Central memory CD8-positive, alpha-beta T cell (primary cell): ENCODE measurements at regions not wholly inside any gene's neighbourhood (a gene's known extent, or its start where the extent isn't known, plus 50 kb on each side); places are given as distances from the start of the nearest gene placed in this dataset.

ENCODE experiments used
- ATAC-seq: fragments of 150-1000 bp; cut with Tn5 transposase; replicated peaks from 2 replicates; pipeline ENCODE4 v1.10.0; 2022; ENCODE audit warnings: mild to moderate bottlenecking, moderate FRiP score, moderate number of reproducible peaks; ENCODE audit not compliant: poor library complexity, severe bottlenecking; ENCODE audit errors: extremely low read depth
- DNase-seq, 2 donors: peaks; one replicate each; pipeline ENCODE4 v3.0.0; 2021; ENCODE audit warnings: low spot score in 2 of 2
- H3K27ac Mint-ChIP-seq: one replicate; pipeline ENCODE4 v1.8.0; 2022; ENCODE audit warnings: low read depth, mild to moderate bottlenecking, moderate library complexity, mixed read lengths
- H3K27me3 Mint-ChIP-seq: one replicate; pipeline ENCODE4 v1.8.0; 2022; ENCODE audit warnings: mixed read lengths
- H3K36me3 Mint-ChIP-seq: one replicate; pipeline ENCODE4 v1.8.0; 2022; ENCODE audit warnings: mild to moderate bottlenecking, moderate library complexity, mixed read lengths; ENCODE audit not compliant: insufficient read depth
- H3K4me1 Mint-ChIP-seq: one replicate; pipeline ENCODE4 v1.8.0; 2022; ENCODE audit warnings: mixed read lengths
- H3K4me3 Mint-ChIP-seq: one replicate; pipeline ENCODE4 v1.8.0; 2022; ENCODE audit warnings: mild to moderate bottlenecking, moderate library complexity, mixed read lengths
- H3K9me3 Mint-ChIP-seq: one replicate; pipeline ENCODE4 v1.8.0; 2022; ENCODE audit warnings: mixed read lengths

DNA sequence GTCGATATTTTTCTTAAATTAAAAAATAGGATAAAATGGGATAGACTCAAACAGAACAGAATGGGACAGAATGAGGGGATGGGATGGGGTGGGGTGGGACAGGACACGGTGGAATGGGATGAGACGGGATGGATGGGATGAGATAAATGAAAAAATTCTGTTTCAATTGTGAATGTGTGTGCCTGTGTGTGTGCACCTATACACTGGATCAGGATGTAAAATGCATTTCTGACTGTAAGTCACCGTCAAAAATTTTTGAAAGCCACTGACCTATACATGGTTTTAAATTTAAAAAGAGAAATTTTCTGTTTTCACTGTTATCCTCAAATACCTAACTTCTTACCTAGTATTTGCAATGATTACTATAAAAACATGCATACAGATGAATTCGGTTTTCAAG lies 108.7 kb upstream of the UBE2E2 start:
- DNase-seq (no peak), ATAC-seq (no peak)
- Mint-ChIP-seq H3K4me3 (no peak overlapping the region), H3K36me3 (no peaks in the 10 kb centered on the region), H3K4me1 (no peaks in the 10 kb centered on the region), H3K27me3 (no peaks in the 10 kb centered on the region), H3K27ac (no peak overlapping the region), H3K9me3 (no peaks in the 10 kb centered on the region)

DNA sequence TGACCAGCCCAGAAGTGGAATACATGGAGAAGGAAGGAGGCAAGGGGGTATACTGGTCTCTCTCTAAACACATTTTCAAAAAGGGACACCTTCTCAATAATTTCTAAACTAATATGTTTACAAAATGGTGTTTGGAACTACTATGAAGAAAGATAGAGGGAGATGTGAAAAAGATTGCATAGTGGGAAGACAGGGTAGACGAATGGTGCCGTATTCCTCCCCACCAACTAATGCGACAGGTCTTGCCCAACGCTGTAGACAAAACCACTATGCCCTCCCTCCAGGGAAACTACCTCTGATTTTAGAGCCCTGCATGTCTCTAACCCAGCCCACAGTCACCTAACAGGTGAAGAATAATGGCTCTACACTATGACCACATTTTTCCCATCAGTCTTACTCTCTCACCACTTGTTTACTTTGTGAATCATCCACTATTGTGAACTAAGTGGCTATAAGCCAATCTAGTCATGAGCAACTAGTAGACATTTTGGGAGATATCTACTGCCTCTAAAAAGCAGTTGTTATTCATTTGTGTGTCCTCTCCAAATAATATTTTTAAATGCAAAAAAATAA lies 108.2 kb upstream of the UBE2E2 start:
- ATAC-seq (no peak), DNase-seq (no peak)
- H3K27ac Mint-ChIP-seq, result no peak overlapping the region
- H3K36me3 Mint-ChIP-seq, result no peaks in the 10 kb centered on the region
- no peaks in the 10 kb centered on the region for H3K27me3 Mint-ChIP-seq
- H3K4me3 Mint-ChIP-seq, result no peak overlapping the region
- H3K4me1 Mint-ChIP-seq, result no peaks in the 10 kb centered on the region
- no peaks in the 10 kb centered on the region for H3K9me3 Mint-ChIP-seq

DNA sequence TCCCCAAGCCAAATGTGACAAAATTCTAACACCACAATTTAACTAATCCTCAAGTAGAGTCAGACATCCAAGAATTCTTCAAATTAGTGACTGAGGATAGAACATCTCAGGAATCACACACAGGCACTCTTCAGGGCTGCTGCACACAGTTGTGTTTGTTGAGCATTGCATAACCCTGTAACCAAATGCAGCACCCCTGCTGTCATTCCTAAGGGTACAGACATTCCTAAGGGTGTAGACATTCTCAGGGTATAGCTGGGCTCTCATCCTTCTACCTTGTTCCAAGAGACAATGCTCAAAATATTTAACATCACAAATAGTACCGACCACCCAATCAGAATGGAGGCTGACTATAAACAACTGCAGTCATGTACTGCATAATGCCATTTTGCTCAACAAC lies 107.1 kb upstream of the UBE2E2 start:
- Mint-ChIP-seq H3K4me3 (no peak overlapping the region), H3K27me3 (no peaks in the 10 kb centered on the region), H3K27ac (no peak overlapping the region), H3K36me3 (no peaks in the 10 kb centered on the region), H3K4me1 (no peaks in the 10 kb centered on the region), H3K9me3 (no peaks in the 10 kb centered on the region)
- no peak for DNase-seq
- no peak for ATAC-seq

DNA sequence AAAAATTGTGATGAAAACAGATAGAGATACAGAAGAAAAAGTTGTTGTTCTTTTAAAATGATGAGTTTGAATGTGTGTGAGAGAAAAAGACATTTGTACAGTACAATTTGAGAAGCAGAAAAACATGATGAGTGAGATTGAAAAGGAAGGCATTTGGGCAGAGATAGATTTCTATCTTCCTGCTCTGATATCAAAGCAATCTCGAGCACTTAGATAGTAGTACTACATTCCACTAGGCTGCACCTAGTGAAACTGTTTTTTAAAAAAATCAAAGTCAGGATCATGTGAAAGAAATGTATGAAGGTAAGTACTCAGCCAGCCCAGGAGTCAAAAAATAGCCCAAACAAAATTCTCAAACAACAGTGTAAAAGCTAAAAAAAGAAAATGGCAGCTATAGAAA lies 104.1 kb upstream of the UBE2E2 start:
- ATAC-seq (no peak), DNase-seq (no peak)
- Mint-ChIP-seq H3K36me3 (no peaks in the 10 kb centered on the region), H3K4me3 (no peak overlapping the region), H3K4me1 (no peaks in the 10 kb centered on the region), H3K9me3 (peaks cover 5% of the 10 kb centered on the region), H3K27ac (no peak overlapping the region), H3K27me3 (no peaks in the 10 kb centered on the region)

DNA sequence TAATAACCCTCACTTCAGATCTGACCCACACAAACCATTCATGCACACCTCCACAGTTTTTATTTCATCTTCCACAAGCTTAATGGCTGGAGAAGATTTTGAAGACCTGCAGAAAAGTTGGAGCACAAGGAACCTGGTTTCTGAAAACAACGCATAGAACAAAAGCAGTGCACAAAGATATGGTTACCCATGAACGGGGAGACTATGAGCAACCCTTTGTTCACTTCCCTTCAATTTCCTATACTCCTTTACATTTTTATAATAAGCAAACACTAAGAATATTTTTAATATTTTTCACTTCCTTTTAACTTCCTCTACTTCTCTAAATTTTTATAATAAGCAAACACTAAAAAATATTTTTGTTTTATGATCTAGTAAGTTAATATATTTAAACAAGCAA lies 103.5 kb upstream of the UBE2E2 start:
- H3K4me3 Mint-ChIP-seq, result no peak overlapping the region
- no peak for DNase-seq
- no peaks in the 10 kb centered on the region for H3K4me1 Mint-ChIP-seq
- ATAC-seq, result no peak
- peaks cover 5% of the 10 kb centered on the region for H3K9me3 Mint-ChIP-seq
- H3K27me3 Mint-ChIP-seq, result no peaks in the 10 kb centered on the region
- no peak overlapping the region for H3K27ac Mint-ChIP-seq
- H3K36me3 Mint-ChIP-seq, result no peaks in the 10 kb centered on the region

DNA sequence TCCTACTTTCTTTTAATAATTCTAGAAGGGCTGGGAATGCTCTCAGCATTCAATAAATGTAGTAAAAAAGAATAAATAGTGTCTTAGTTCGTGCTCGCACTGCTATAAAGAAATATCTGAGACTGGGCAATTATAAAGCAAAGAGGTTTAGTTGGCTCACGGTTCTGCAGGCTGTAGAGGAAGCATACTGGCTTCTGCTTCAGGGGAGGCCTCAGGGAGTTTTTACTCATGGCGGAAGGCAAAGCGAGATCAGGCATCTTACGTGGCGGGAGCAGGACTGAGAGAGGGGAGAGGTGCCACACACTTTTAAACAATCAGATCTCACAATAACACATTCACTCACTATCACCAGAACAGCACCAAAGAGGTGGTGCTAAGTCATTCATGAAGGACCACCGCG lies 103.0 kb upstream of the UBE2E2 start:
- Mint-ChIP-seq H3K4me3 (no peak overlapping the region), H3K9me3 (peaks cover 5% of the 10 kb centered on the region), H3K27me3 (no peaks in the 10 kb centered on the region), H3K4me1 (no peaks in the 10 kb centered on the region), H3K27ac (no peak overlapping the region), H3K36me3 (no peaks in the 10 kb centered on the region)
- ATAC-seq (no peak), DNase-seq (no peak)

DNA sequence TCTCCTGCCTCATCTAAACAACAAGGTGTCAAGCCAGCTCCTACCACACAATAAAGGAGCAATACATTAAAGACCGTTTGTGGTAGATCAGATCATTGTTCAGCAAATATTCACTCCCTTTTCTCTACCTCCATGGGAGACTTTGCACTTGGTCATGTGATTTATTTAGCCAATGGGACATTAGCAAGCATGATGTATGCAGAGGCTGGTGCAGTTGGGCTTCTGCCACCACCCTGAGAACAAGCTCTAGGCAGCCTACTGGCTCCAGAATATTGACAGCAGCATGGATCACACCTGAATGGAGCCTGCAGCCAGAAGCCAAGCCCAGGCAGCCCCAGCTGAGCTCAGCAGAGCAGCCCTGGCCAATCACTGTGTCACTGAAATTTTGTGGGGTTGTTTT lies 99.4 kb upstream of the UBE2E2 start:
- no peak for DNase-seq

DNA sequence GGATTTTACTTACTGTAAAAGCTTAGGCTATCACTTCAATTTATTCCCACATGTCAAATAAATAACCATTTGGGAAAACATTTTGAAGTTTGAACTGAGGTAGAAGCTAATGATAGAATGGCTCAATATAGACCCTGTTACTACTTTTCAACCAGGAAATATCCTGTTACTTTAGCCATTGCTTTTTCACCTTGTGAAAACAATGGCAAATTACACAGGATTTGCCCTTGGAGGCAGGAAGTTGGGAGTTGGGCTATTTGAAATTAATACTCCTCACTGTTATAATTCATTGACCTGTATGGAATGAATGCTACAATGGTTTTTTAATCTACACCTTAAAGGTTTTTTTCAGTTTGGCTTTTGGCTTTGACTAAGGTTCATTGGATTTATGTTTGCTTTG lies 98.1 kb upstream of the UBE2E2 start:
- no peak overlapping the region for H3K27ac Mint-ChIP-seq
- peaks cover 5% of the 10 kb centered on the region for H3K9me3 Mint-ChIP-seq
- no peaks in the 10 kb centered on the region for H3K27me3 Mint-ChIP-seq
- no peak overlapping the region for H3K4me3 Mint-ChIP-seq
- no peak for DNase-seq
- no peak for ATAC-seq
- no peaks in the 10 kb centered on the region for H3K36me3 Mint-ChIP-seq
- H3K4me1 Mint-ChIP-seq, result no peaks in the 10 kb centered on the region

More for the DNA sequence above, 99.4 kb upstream of the UBE2E2 start:
- H3K36me3 Mint-ChIP-seq, result no peaks in the 10 kb centered on the region
- no peaks in the 10 kb centered on the region for H3K4me1 Mint-ChIP-seq
- H3K4me3 Mint-ChIP-seq, result no peak overlapping the region
- H3K9me3 Mint-ChIP-seq, result peaks cover 5% of the 10 kb centered on the region
- H3K27ac Mint-ChIP-seq, result no peak overlapping the region
- H3K27me3 Mint-ChIP-seq, result no peaks in the 10 kb centered on the region
- ATAC-seq, result no peak

DNA sequence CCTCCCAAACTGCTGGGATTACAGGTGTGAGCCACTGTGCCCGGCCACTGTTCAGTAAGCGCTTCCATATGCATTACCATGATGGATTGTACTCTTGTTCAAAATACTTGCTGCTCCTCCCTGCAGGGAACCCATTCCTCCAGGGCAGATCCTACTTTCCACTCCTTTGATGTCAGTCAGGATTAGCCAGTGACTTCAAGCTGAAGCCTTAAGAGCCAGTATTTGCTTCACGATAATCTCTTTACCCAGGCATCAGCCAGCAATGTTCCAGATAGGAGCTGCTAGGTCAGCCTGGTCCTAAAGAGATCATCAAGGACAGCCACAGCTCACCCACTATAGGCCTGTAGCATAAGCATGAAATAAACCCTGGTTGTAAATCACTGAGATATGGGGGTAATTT lies 96.5 kb upstream of the UBE2E2 start:
- Mint-ChIP-seq H3K27me3 (no peaks in the 10 kb centered on the region), H3K36me3 (no peaks in the 10 kb centered on the region), H3K27ac (no peak overlapping the region), H3K9me3 (peaks cover 5% of the 10 kb centered on the region), H3K4me3 (no peak overlapping the region), H3K4me1 (no peaks in the 10 kb centered on the region)
- ATAC-seq, result no peak
- DNase-seq, result no peak

DNA sequence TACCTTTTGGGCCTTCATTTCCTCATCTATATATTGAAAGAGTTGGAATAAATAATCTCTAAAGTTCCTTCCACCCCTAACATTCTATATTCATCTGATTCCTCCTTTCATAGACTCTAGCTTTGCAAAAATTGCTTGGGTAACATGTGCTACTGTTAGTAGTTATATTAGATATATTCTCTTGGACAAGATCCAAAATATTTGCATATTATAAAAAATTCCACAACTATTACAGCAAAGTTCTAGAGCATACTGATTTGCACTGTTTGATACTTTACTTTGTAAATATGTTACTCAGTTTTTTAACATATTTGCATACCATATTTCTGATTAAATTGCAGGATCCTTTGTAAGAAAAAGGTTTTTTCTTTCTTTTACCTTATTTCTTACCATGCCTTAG lies 95.9 kb upstream of the UBE2E2 start:
- no peak overlapping the region for H3K4me3 Mint-ChIP-seq
- no peaks in the 10 kb centered on the region for H3K27me3 Mint-ChIP-seq
- no peak for DNase-seq
- H3K9me3 Mint-ChIP-seq, result peaks cover 5% of the 10 kb centered on the region
- H3K36me3 Mint-ChIP-seq, result no peaks in the 10 kb centered on the region
- no peaks in the 10 kb centered on the region for H3K4me1 Mint-ChIP-seq
- no peak for ATAC-seq
- H3K27ac Mint-ChIP-seq, result no peak overlapping the region

DNA sequence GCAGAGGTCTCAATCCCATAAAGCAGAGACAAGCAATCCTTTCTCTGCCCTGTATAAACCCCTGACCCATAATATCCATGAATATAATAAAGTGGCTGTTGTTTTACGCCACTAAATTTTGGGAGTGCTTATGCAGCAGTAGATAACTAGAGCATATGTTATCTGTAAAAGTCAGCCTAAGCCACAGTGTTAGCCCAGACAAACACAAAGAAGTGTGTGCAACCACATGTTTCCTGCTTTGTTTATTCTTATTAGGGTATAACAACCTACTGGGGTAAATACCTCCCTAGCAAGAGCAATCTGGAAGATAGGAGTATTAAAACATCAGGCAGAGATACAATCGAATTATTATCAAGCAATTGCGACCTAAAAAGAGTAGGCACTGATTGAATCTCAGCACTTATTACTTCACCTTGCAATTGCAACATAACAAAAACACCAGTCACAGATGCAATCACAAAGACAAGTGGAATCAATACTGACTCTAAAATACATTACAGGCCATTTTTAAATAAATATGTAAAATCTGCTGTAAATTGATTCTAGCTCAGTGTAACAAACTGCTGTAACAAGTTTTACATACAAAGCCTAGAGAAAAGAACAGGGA lies 94.6 kb upstream of the UBE2E2 start:
- ATAC-seq (no peak), DNase-seq (no peak)
- H3K9me3 Mint-ChIP-seq, result peaks cover 7% of the 10 kb centered on the region
- H3K27ac Mint-ChIP-seq, result no peak overlapping the region
- H3K4me1 Mint-ChIP-seq, result no peaks in the 10 kb centered on the region
- no peak overlapping the region for H3K4me3 Mint-ChIP-seq
- no peaks in the 10 kb centered on the region for H3K27me3 Mint-ChIP-seq
- no peaks in the 10 kb centered on the region for H3K36me3 Mint-ChIP-seq

DNA sequence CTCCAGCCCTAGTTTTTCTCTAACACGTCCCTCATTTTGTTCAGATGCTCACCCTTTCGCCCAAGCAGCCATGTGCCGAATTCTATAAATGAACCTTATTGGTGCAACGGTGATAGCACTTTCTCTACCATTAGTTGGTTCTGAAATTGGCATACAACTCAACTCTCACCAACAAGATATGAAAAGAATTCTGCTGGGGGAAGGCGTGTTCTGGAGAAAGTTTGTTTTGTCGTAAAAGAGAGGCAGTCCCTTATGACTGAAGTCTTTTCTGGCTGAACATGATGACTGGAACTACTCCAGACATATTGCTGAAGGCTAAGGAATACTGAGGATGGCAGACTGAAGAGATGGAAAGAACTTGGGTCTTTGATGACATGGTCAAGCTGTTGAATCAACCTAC lies 91.8 kb upstream of the UBE2E2 start:
- DNase-seq (no peak), ATAC-seq (no peak)
- Mint-ChIP-seq H3K9me3 (peaks cover 5% of the 10 kb centered on the region), H3K27me3 (no peaks in the 10 kb centered on the region), H3K4me1 (no peaks in the 10 kb centered on the region), H3K36me3 (no peaks in the 10 kb centered on the region), H3K4me3 (no peak overlapping the region), H3K27ac (no peak overlapping the region)

DNA sequence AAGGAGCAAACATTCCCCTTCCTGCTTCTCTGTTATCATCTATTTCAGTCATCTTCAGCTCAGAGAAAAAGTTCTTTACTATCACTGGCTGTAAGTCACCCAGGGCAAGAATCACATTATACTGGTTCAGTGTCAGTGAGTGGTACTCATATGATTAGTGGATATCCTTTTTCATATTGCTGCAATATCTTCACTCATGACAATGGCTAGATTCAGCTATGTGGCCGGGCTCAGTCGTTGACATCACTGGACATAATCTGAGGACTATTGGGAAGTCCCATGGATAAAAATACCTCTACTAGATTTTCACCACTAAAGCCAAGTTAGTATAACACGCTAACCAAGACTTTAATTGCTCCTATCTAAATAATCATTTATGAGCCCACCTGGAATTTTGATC lies 91.3 kb upstream of the UBE2E2 start:
- Mint-ChIP-seq H3K4me1 (no peaks in the 10 kb centered on the region), H3K27ac (no peak overlapping the region), H3K36me3 (no peaks in the 10 kb centered on the region), H3K9me3 (peaks cover 5% of the 10 kb centered on the region), H3K27me3 (no peaks in the 10 kb centered on the region), H3K4me3 (no peak overlapping the region)
- no peak for DNase-seq
- no peak for ATAC-seq
